OCI-LY3 (cell line): ENCODE measurements at regions not wholly inside any gene's neighbourhood (a gene's known extent, or its start where the extent isn't known, plus 50 kb on each side); places are given as distances from the start of the nearest gene placed in this dataset.

Source experiments
- H2AFZ ChIP-seq: fragments of 200-600, 300-600 bp; shearing (Covaris generic); 2 replicates; pipeline ENCODE4 v1.6.0; 2014; ENCODE audit warnings: antibody characterized with exemption, low read depth, low read length
- H3K27ac ChIP-seq: fragments of 200-600, 300-600 bp; sonication (generic); 2 replicates; pipeline ENCODE4 v1.5.1; 2014; ENCODE audit warnings: mild to moderate bottlenecking, low read length, moderate library complexity, mixed read lengths
- H3K27me3 ChIP-seq: fragments of 200-600, 300-600 bp; sonication (generic); 2 replicates; pipeline ENCODE4 v1.6.1; 2014; ENCODE audit warnings: low read depth, low read length, mixed read lengths
- H3K36me3 ChIP-seq: fragments of 200-600, 300-600 bp; sonication (generic); replicated peaks from 2 replicates; pipeline ENCODE3; 2014; ENCODE audit warnings: low read depth, low read length, mixed read lengths
- H3K4me1 ChIP-seq: fragments of 300-600, 200-600 bp; sonication (generic); 2 replicates; pipeline ENCODE4 v1.6.1; 2014; ENCODE audit warnings: low read length, mixed read lengths
- H3K4me2 ChIP-seq: fragments of 200-600, 300-600 bp; sonication (generic); 2 replicates; pipeline ENCODE4 v1.6.1; 2014; ENCODE audit warnings: low read length, mixed read lengths
- H3K4me3 ChIP-seq: fragments of 300-600, 200-600 bp; sonication (generic); 2 replicates; pipeline ENCODE4 v1.5.1; 2014; ENCODE audit warnings: antibody characterized with exemption, mild to moderate bottlenecking, low read length, moderate library complexity
- H3K79me2 ChIP-seq: fragments of 300-600, 200-600 bp; shearing (Covaris generic); 2 replicates; pipeline ENCODE4 v1.6.1; 2014; ENCODE audit warnings: mild to moderate bottlenecking, low read length, mixed read lengths
- H3K9ac ChIP-seq: fragments of 300-600, 200-600 bp; shearing (Covaris generic); 2 replicates; pipeline ENCODE4 v1.6.0; 2014; ENCODE audit warnings: mild to moderate bottlenecking, low read length, moderate library complexity
- H3K9me3 ChIP-seq: fragments of 200-600, 300-600 bp; shearing (Covaris generic); 2 replicates; pipeline ENCODE4 v1.6.1; 2014; ENCODE audit warnings: low read length, mixed read lengths; ENCODE audit not compliant: insufficient read depth
- H4K20me1 ChIP-seq: fragments of 200-600, 300-600 bp; sonication (generic); 2 replicates; pipeline ENCODE4 v1.6.1; 2016; ENCODE audit warnings: low read length, mixed read lengths; ENCODE audit not compliant: insufficient read depth
- CTCF ChIP-seq: fragments of 200-600, 300-600 bp; sonication (generic); IDR thresholded peaks from 2 replicates; pipeline ENCODE4 v1.5.1; 2014; ENCODE audit warnings: antibody characterized with exemption, low read length, low read depth
- EZH2phosphoT487 ChIP-seq: fragments of 200-600 bp; shearing (Covaris generic); IDR thresholded peaks from 2 replicates; pipeline ENCODE4 v1.6.1; 2018; ENCODE audit warnings: antibody characterized with exemption, mixed run types, low read depth

DNA sequence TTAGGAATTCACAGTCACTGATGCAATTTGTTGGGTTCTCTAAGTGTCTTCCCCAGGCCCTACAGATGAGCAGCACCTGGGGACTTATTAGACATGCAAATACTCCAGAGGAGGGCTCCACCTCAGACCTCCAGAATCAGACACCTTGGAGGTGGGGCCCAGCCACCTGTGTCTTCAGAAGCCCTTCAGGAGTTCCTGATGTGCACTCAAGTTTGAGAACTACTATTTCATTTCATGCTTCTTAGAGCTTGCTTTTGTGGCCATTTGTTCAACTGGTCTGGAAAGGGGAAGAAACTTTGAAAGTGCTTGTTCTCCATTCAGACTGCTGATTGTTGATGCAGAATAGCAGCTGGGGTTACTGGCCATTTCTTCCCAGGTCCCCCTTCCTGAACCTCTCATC, 472.0 kb downstream of the COG6 start:
- H3K36me3 ChIP-seq, result no peaks in the 10 kb centered on the region
- peaks cover 5% of the 10 kb centered on the region for H3K4me1 ChIP-seq
- no peaks in the 10 kb centered on the region for H3K79me2 ChIP-seq
- no peak overlapping the region for H3K4me2 ChIP-seq
- H3K27me3 ChIP-seq, result peaks cover 8% of the 10 kb centered on the region; the same call in 1 of the 2 replicates
- no peak for TF ChIP-seq CTCF
- TF ChIP-seq EZH2phosphoT487, result no peak
- H2AFZ ChIP-seq, result no peak overlapping the region
- H3K27ac ChIP-seq, result no peak overlapping the region
- no peak overlapping the region for H3K9ac ChIP-seq
- no peak overlapping the region for H3K4me3 ChIP-seq
- no peaks in the 10 kb centered on the region for H4K20me1 ChIP-seq
- H3K9me3 ChIP-seq, result peaks cover 7% of the 10 kb centered on the region; the same call in 1 of the 2 replicates

- Histone ChIP-seq H3K9me3 (peaks cover 7% of the 10 kb centered on the region; the same call in 1 of the 2 replicates), H4K20me1 (no peaks in the 10 kb centered on the region), H3K27ac (no peak overlapping the region), H3K4me2 (no peak overlapping the region), H3K36me3 (no peaks in the 10 kb centered on the region), H3K4me3 (no peak overlapping the region), H3K4me1 (peaks cover 5% of the 10 kb centered on the region), H3K9ac (no peak overlapping the region), H3K27me3 (peaks cover 8% of the 10 kb centered on the region; the same call in 1 of the 2 replicates), H2AFZ (no peak overlapping the region), H3K79me2 (no peaks in the 10 kb centered on the region)
- TF ChIP-seq EZH2phosphoT487, result no peak
- TF ChIP-seq CTCF, result no peak
These were observed 472.5 kb downstream of the COG6 start for GRCh38 chr13:40127925-40128324.

- H3K4me1 ChIP-seq, result peaks cover 5% of the 10 kb centered on the region
These were observed 474.0 kb downstream of the COG6 start for GRCh38 chr13:40129467-40129866.

More at GRCh38 chr13:40129467-40129866, 474.0 kb downstream of the COG6 start:
- Histone ChIP-seq H3K79me2 (no peaks in the 10 kb centered on the region), H3K9ac (no peak overlapping the region), H3K9me3 (peaks cover 7% of the 10 kb centered on the region; the same call in 1 of the 2 replicates), H3K4me3 (no peak overlapping the region), H3K4me2 (no peak overlapping the region), H3K36me3 (no peaks in the 10 kb centered on the region), H2AFZ (no peak overlapping the region), H3K27ac (no peak overlapping the region), H4K20me1 (no peaks in the 10 kb centered on the region), H3K27me3 (no peaks in the 10 kb centered on the region)
- TF ChIP-seq EZH2phosphoT487 (no peak), CTCF (no peak)
